ENCODE measurements at regions not wholly inside any gene's neighbourhood (a gene's known extent, or its start where the extent isn't known, plus 50 kb on each side); places are given as distances from the start of the nearest gene placed in this dataset.

DNA sequence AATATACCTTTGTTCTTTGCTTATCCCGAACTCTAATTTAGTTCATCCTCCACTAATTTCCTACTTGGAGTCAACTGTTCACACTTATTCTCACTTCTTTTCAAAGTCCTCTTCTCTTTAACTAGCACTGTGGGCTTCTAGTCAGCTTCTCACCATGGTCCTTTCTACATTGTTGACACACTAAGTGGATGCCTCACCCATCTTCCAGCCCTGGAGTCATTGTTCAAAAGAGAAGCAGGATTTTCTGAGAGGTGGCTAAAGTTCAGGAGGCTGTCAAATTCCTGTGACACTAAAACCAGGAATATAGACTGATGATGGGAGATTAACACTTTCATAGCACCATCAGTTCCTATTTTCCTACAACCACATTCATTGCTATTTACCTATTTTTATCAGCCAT is 99.3 kb downstream of the PHLDA1 start:
- TF ChIP-seq GABPA (IDR thresholded peaks at IDR 0.05 in 1 of 2, conservative IDR thresholded peaks at IDR 0.05 in 1 of 2): no peak
- TF ChIP-seq, protein P1, sequence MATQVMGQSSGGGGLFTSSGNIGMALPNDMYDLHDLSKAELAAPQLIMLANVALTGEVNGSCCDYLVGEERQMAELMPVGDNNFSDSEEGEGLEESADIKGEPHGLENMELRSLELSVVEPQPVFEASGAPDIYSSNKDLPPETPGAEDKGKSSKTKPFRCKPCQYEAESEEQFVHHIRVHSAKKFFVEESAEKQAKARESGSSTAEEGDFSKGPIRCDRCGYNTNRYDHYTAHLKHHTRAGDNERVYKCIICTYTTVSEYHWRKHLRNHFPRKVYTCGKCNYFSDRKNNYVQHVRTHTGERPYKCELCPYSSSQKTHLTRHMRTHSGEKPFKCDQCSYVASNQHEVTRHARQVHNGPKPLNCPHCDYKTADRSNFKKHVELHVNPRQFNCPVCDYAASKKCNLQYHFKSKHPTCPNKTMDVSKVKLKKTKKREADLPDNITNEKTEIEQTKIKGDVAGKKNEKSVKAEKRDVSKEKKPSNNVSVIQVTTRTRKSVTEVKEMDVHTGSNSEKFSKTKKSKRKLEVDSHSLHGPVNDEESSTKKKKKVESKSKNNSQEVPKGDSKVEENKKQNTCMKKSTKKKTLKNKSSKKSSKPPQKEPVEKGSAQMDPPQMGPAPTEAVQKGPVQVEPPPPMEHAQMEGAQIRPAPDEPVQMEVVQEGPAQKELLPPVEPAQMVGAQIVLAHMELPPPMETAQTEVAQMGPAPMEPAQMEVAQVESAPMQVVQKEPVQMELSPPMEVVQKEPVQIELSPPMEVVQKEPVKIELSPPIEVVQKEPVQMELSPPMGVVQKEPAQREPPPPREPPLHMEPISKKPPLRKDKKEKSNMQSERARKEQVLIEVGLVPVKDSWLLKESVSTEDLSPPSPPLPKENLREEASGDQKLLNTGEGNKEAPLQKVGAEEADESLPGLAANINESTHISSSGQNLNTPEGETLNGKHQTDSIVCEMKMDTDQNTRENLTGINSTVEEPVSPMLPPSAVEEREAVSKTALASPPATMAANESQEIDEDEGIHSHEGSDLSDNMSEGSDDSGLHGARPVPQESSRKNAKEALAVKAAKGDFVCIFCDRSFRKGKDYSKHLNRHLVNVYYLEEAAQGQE (IDR thresholded peaks at IDR 0.05): no peak
- TF ChIP-seq, protein P2, sequence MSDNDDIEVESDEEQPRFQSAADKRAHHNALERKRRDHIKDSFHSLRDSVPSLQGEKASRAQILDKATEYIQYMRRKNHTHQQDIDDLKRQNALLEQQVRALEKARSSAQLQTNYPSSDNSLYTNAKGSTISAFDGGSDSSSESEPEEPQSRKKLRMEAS (IDR thresholded peaks at IDR 0.05): no peak
- no peak for TF ChIP-seq EGR1 (IDR thresholded peaks at IDR 0.05; ENCODE audit: low read depth in 2 of 2)
- TF ChIP-seq RAD21 (IDR thresholded peaks at IDR 0.05): no peak
- TF ChIP-seq, protein P3, sequence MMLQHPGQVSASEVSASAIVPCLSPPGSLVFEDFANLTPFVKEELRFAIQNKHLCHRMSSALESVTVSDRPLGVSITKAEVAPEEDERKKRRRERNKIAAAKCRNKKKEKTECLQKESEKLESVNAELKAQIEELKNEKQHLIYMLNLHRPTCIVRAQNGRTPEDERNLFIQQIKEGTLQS (IDR thresholded peaks at IDR 0.05): no peak
- Histone ChIP-seq H3K9me3 (ENCODE audit: control insufficient read depth in 4 of 4, low read length in 3 of 4) (no peaks in the 10 kb centered on the region), H3K4me1 (ENCODE audit: control insufficient read depth in 4 of 4, insufficient read depth in 4 of 4, low read length in 3 of 4) (peaks cover 12 to 21% (median 17%) of the 10 kb centered on the region in 4 donors), H3K36me3 (ENCODE audit: control insufficient read depth in 4 of 4, insufficient read depth in 3 of 4, low read depth in 1 of 4, low read length in 3 of 4) (no peaks in the 10 kb centered on the region), H3K9ac (ENCODE audit: low read depth in 1 of 2, low read length in 2 of 2) (no peak overlapping the region), H3K27me3 (ENCODE audit: control insufficient read depth in 4 of 4, insufficient read depth in 4 of 4, low read length in 3 of 4) (no peaks in the 10 kb centered on the region), H3K4me3 (ENCODE audit: low read depth in 1 of 3, low read length in 3 of 3) (no peak overlapping the region), H3K27ac (ENCODE audit: low read depth in 1 of 2, low read length in 2 of 2) (no peak overlapping the region)
- 91% methylated on average over 1 of the region's 1 CpG for WGBS
- no peak for DNase-seq (ENCODE audit: low spot score)

DNA sequence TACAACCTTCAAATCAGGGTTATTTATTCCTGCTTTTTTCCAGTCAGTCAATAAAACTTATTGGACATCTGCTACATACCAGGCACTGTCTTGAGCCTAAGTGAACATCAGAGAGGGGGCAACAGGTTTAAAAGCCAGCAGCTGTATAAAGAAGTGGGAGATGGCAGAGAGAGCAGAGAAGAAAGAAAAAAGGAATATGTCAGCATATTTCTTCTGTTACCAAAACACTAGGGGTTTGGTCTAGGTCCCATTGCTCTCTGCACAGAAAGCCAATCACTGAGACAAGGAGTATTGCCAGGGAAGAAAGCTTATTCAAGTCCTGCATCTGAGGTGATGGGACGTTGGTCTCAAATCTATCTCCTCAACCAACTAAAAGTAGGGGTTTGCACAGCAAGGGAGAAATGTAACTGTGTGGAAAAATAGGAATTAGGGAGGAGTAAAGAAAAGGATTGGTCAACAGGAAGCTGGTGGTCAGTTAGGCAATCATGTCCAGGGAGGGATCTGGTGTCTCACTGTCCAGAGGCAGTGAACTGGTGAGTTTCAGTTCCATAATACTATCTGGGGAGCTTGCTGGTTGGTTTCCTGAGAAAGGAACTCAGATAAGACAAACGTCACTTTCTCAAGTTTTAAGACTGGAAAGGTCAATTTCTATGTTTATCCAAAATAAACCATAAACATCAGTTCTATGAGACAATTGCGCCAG is 107.5 kb downstream of the PHLDA1 start:
- TF ChIP-seq, protein P4, sequence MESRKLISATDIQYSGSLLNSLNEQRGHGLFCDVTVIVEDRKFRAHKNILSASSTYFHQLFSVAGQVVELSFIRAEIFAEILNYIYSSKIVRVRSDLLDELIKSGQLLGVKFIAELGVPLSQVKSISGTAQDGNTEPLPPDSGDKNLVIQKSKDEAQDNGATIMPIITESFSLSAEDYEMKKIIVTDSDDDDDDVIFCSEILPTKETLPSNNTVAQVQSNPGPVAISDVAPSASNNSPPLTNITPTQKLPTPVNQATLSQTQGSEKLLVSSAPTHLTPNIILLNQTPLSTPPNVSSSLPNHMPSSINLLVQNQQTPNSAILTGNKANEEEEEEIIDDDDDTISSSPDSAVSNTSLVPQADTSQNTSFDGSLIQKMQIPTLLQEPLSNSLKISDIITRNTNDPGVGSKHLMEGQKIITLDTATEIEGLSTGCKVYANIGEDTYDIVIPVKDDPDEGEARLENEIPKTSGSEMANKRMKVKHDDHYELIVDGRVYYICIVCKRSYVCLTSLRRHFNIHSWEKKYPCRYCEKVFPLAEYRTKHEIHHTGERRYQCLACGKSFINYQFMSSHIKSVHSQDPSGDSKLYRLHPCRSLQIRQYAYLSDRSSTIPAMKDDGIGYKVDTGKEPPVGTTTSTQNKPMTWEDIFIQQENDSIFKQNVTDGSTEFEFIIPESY (IDR thresholded peaks at IDR 0.05): no peak
- TF ChIP-seq EGR1 (IDR thresholded peaks at IDR 0.05; ENCODE audit: low read depth in 2 of 2) (no peak), FOXA1 (IDR thresholded peaks at IDR 0.05) (no peak), YY1 (IDR thresholded peaks at IDR 0.05) (no peak), GABPA (IDR thresholded peaks at IDR 0.05 in 1 of 2, conservative IDR thresholded peaks at IDR 0.05 in 1 of 2) (no peak), NR2F2 (IDR thresholded peaks at IDR 0.05) (no peak), HNF4A (conservative IDR thresholded peaks at IDR 0.05) (no peak), RAD21 (IDR thresholded peaks at IDR 0.05) (no peak), RXRA (IDR thresholded peaks at IDR 0.05) (no peak), SP1 (IDR thresholded peaks at IDR 0.05) (no peak), TAF1 (conservative IDR thresholded peaks at IDR 0.05) (no peak), JUND (IDR thresholded peaks at IDR 0.05) (no peak), HNF4G (IDR thresholded peaks at IDR 0.05) (no peak), FOXA2 (IDR thresholded peaks at IDR 0.05) (no peak)
- TF ChIP-seq, protein P5, sequence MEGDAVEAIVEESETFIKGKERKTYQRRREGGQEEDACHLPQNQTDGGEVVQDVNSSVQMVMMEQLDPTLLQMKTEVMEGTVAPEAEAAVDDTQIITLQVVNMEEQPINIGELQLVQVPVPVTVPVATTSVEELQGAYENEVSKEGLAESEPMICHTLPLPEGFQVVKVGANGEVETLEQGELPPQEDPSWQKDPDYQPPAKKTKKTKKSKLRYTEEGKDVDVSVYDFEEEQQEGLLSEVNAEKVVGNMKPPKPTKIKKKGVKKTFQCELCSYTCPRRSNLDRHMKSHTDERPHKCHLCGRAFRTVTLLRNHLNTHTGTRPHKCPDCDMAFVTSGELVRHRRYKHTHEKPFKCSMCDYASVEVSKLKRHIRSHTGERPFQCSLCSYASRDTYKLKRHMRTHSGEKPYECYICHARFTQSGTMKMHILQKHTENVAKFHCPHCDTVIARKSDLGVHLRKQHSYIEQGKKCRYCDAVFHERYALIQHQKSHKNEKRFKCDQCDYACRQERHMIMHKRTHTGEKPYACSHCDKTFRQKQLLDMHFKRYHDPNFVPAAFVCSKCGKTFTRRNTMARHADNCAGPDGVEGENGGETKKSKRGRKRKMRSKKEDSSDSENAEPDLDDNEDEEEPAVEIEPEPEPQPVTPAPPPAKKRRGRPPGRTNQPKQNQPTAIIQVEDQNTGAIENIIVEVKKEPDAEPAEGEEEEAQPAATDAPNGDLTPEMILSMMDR (IDR thresholded peaks at IDR 0.05; ENCODE audit: low read depth, low read length, missing input control): no peak
- TF ChIP-seq, protein P3 (IDR thresholded peaks at IDR 0.05): no peak
- TF ChIP-seq, protein P1 (IDR thresholded peaks at IDR 0.05): no peak
- TF ChIP-seq, protein P2 (IDR thresholded peaks at IDR 0.05): no peak
- H3K27me3 ChIP-seq (ENCODE audit: control insufficient read depth in 4 of 4, insufficient read depth in 4 of 4, low read length in 3 of 4): no peaks in the 10 kb centered on the region
- WGBS: 89% methylated on average over 3 of the region's 3 CpGs
- no peaks in the 10 kb centered on the region for H3K36me3 ChIP-seq (ENCODE audit: control insufficient read depth in 4 of 4, insufficient read depth in 3 of 4, low read depth in 1 of 4, low read length in 3 of 4)
- H3K27ac ChIP-seq (ENCODE audit: low read depth in 1 of 2, low read length in 2 of 2): no peak overlapping the region
- H3K4me3 ChIP-seq (ENCODE audit: low read depth in 1 of 3, low read length in 3 of 3): no peak overlapping the region
- H3K9me3 ChIP-seq (ENCODE audit: control insufficient read depth in 4 of 4, low read length in 3 of 4): peaks cover 2 to 9% (median 4%) of the 10 kb centered on the region in 4 donors
- no peaks in the 10 kb centered on the region for H3K4me1 ChIP-seq (ENCODE audit: control insufficient read depth in 4 of 4, insufficient read depth in 4 of 4, low read length in 3 of 4)
- no peak overlapping the region for H3K9ac ChIP-seq (ENCODE audit: low read depth in 1 of 2, low read length in 2 of 2)
- DNase-seq (ENCODE audit: low spot score): no peak

Data from liver (tissue), 8 donors.